Type B pancreatic cell (in vitro differentiated cells): ENCODE measurements at regions not wholly inside any gene's neighbourhood (a gene's known extent, or its start where the extent isn't known, plus 50 kb on each side); places are given as distances from the start of the nearest gene placed in this dataset.

Experiments used
- DNase-seq: peaks from one replicate; pipeline ENCODE4 v3.0.0; 2021; ENCODE audit warnings: mixed read lengths; ENCODE audit not compliant: unreplicated experiment; ENCODE audit errors: extremely low spot score
- H3K27ac Mint-ChIP-seq: 2 replicates; pipeline ENCODE4 v1.8.0; 2021; ENCODE audit warnings: mild to moderate bottlenecking, mixed read lengths
- H3K27me3 Mint-ChIP-seq: 2 replicates; pipeline ENCODE4 v1.8.0; 2021; ENCODE audit warnings: mixed read lengths
- H3K36me3 Mint-ChIP-seq: 2 replicates; pipeline ENCODE4 v1.8.0; 2021; ENCODE audit warnings: mixed read lengths
- H3K4me1 Mint-ChIP-seq: one replicate; pipeline ENCODE4 v1.8.0; 2021; ENCODE audit warnings: mixed read lengths; ENCODE audit not compliant: unreplicated experiment
- H3K4me3 Mint-ChIP-seq: 2 replicates; pipeline ENCODE4 v1.8.0; 2021; ENCODE audit warnings: mild to moderate bottlenecking, mixed read lengths
- H3K9me3 Mint-ChIP-seq: 2 replicates; pipeline ENCODE4 v1.8.0; 2021; ENCODE audit warnings: mixed read lengths
- CTCF ChIP-seq: fragments of 200-600 bp; sonication (generic); conservative IDR thresholded peaks from 2 replicates; pipeline ENCODE4 v1.5.0; 2021; ENCODE audit warnings: antibody characterized with exemption, mild to moderate bottlenecking

- DNase-seq, result no peak
Observed at GRCh38 chr1:190904091-190904695, 426.5 kb upstream of the BRINP3 start.

GRCh38 chr1:190906206-190906725 lies 428.6 kb upstream of the BRINP3 start:
- DNase-seq, result no peak
- Mint-ChIP-seq H3K36me3 (no peaks in the 10 kb centered on the region), H3K27me3 (no peaks in the 10 kb centered on the region), H3K4me3 (no peak overlapping the region), H3K9me3 (no peaks in the 10 kb centered on the region), H3K4me1 (no peaks in the 10 kb centered on the region), H3K27ac (no peak overlapping the region)
- no peak for TF ChIP-seq CTCF

More at GRCh38 chr1:190904091-190904695, 426.5 kb upstream of the BRINP3 start:
- H3K27me3 Mint-ChIP-seq, result no peaks in the 10 kb centered on the region
- H3K36me3 Mint-ChIP-seq, result no peaks in the 10 kb centered on the region
- TF ChIP-seq CTCF, result no peak
- no peaks in the 10 kb centered on the region for H3K9me3 Mint-ChIP-seq
- no peaks in the 10 kb centered on the region for H3K4me1 Mint-ChIP-seq
- H3K27ac Mint-ChIP-seq, result no peak overlapping the region
- H3K4me3 Mint-ChIP-seq, result no peak overlapping the region

GRCh38 chr1:190908246-190908645 lies 430.6 kb upstream of the BRINP3 start:
- no peak overlapping the region for H3K27ac Mint-ChIP-seq
- H3K27me3 Mint-ChIP-seq, result no peaks in the 10 kb centered on the region
- no peaks in the 10 kb centered on the region for H3K36me3 Mint-ChIP-seq
- DNase-seq, result no peak
- no peaks in the 10 kb centered on the region for H3K9me3 Mint-ChIP-seq
- TF ChIP-seq CTCF, result no peak
- no peak overlapping the region for H3K4me3 Mint-ChIP-seq
- H3K4me1 Mint-ChIP-seq, result no peaks in the 10 kb centered on the region

- no peaks in the 10 kb centered on the region for H3K36me3 Mint-ChIP-seq
- H3K4me3 Mint-ChIP-seq, result no peak overlapping the region
- no peaks in the 10 kb centered on the region for H3K4me1 Mint-ChIP-seq
- DNase-seq, result no peak
- no peaks in the 10 kb centered on the region for H3K9me3 Mint-ChIP-seq
- H3K27me3 Mint-ChIP-seq, result no peaks in the 10 kb centered on the region
- no peak for TF ChIP-seq CTCF
- no peak overlapping the region for H3K27ac Mint-ChIP-seq
Observed at GRCh38 chr1:190908691-190909090, 431.0 kb upstream of the BRINP3 start.

GRCh38 chr1:190935925-190936324 lies 458.3 kb upstream of the BRINP3 start:
- no peak for TF ChIP-seq CTCF
- no peaks in the 10 kb centered on the region for H3K27me3 Mint-ChIP-seq

More at GRCh38 chr1:190935925-190936324, 458.3 kb upstream of the BRINP3 start:
- Mint-ChIP-seq H3K4me3 (no peak overlapping the region), H3K4me1 (no peaks in the 10 kb centered on the region), H3K9me3 (no peaks in the 10 kb centered on the region), H3K27ac (no peak overlapping the region), H3K36me3 (no peaks in the 10 kb centered on the region)
- DNase-seq, result no peak
